T-helper 1 cell treated with Interleukin-12 subunit alpha and Interleukin-12 subunit beta and Interleukin-4 antibody, amounts not matched to agents 30 ng/mL and 1 ng/mL, for 36 hours (primary cell): ENCODE measurements at regions not wholly inside any gene's neighbourhood (a gene's known extent, or its start where the extent isn't known, plus 50 kb on each side); places are given as distances from the start of the nearest gene placed in this dataset.

Source experiments
- intact Hi-C: fragments of 100-400 bp; cut with micrococcal nuclease; formaldehyde crosslinking; loops from one replicate; pipeline ENCODE4 v1.15.1; 2024

- intact Hi-C loops = no loop called here
Measured at GRCh38 chr18:10009321-10010144, 95.7 kb downstream of the VAPA start.

DNA sequence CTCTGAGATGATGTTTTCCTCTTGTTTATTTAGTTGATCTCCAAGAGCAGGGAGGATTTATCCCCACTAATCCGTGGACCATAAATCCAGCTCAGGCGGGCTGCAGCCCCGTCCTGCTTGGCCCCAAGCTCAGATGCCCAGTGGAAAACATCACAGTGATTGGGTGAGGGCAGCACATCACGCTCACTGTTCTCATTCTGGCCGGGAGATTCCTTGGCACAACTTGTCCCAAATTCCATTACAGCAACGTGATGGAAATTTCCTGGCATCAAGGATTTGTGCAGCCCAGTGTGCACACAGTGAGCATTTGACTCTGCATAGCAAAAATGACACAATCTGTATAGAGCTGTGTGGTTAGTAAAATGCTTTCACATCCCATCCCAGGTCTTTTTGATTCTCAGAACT lies 96.8 kb downstream of the VAPA start:
- intact Hi-C loops = no loop called here

DNA sequence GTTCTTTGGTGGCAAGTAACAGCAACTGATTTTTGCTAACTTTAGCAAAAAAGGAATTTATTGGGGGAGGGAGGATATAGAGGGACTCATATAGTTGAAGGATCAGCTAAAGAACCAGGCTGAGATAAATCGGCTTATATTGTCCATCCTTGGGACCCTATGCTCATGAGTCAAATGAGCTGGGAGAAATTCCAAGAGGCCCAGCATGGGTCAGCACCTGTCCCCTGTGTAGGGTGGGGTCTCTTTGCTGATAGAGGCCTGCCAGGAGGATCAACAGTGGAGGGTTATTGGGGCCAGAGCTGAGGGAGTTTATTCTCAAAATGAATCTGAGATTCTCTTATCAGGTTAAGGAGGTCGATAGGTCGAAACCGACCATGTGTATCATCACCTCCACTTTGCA lies 97.2 kb downstream of the VAPA start:
- intact Hi-C loops = no loop called here

GRCh38 chr18:10011751-10012150 lies 97.9 kb downstream of the VAPA start:
- intact Hi-C loops = no loop called here

DNA sequence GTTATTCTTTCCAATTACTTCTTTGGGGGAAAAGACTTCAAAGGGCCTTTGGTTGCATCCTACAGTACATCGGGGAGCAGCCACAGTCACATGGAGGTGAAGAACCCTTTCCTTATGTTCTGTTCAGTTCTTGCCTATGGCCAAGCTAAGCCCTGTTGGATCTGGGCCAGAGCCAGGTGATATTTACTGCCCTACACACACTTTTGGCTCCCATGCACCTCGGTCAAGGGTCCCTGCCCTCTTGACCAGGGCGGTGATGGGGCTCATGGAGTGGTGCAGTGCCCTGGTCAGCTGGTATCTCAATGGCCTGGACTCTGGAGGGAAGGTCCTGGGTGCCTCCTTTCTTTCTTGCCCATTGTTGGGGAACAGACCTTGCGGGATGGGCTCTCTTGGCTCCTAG lies 98.7 kb downstream of the VAPA start:
- intact Hi-C loops = no loop called here

- intact Hi-C loops = no loop called here
Measured at GRCh38 chr18:10013621-10014543, 100.1 kb downstream of the VAPA start.

DNA sequence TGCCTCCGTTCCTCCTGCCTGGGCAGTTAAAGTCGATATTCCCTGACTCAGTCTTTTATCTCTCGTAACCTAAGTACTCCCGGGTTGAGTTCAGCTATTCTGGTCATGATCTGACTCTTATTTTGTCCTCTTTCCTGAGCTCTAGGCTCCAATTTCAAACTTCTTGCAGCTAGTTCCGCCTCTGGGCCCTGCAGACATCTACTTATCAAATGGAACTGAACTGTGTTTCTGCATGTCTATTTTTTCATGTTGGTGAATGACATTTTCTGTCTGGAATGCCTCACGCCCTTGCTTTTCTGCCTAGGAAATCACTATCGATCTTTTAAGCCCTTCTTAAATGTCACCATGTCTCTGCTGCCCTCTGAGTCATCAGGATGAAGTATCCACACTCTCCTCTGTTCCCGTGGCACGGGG lies 101.5 kb downstream of the VAPA start:
- intact Hi-C loops = loop anchor here (5.0 kb wide), 1 partner anchor 603 kb away; no protein-coding TSS in a partner anchor

- intact Hi-C loops = loop anchor here (5.0 kb wide), 1 partner anchor 604 kb away; no protein-coding TSS in a partner anchor
Measured at GRCh38 chr18:10015941-10016819, 102.4 kb downstream of the VAPA start.

- intact Hi-C loops = loop anchor here (5.0 kb wide), 1 partner anchor 605 kb away; no protein-coding TSS in a partner anchor
Measured at GRCh38 chr18:10017043-10017442, 103.2 kb downstream of the VAPA start.

- intact Hi-C loops = loop anchor here (5.0 kb wide), 1 partner anchor 606 kb away; no protein-coding TSS in a partner anchor
Measured at GRCh38 chr18:10018289-10018688, 104.5 kb downstream of the VAPA start.

DNA sequence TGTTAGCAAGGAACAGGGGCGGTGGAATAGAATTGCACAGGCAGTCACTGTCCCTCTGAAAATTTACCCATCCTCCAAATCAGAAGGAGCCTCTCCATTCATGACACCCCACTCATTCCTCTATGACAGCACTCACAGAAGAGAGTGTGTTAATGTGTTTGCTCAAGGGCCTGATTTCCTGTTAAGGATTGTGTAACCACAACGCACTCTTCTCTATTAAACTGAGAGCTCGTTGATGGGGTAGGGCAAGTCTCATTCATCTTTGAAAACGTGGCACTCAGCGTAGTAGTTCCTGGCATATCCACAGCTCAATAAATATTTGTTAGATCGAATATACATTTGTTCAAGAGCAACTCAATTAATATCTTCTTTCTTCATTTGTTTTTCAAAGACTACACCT lies 106.4 kb downstream of the VAPA start:
- intact Hi-C loops = no loop called here

- intact Hi-C loops = no loop called here
Measured at GRCh38 chr18:10022365-10022764, 108.5 kb downstream of the VAPA start.

DNA sequence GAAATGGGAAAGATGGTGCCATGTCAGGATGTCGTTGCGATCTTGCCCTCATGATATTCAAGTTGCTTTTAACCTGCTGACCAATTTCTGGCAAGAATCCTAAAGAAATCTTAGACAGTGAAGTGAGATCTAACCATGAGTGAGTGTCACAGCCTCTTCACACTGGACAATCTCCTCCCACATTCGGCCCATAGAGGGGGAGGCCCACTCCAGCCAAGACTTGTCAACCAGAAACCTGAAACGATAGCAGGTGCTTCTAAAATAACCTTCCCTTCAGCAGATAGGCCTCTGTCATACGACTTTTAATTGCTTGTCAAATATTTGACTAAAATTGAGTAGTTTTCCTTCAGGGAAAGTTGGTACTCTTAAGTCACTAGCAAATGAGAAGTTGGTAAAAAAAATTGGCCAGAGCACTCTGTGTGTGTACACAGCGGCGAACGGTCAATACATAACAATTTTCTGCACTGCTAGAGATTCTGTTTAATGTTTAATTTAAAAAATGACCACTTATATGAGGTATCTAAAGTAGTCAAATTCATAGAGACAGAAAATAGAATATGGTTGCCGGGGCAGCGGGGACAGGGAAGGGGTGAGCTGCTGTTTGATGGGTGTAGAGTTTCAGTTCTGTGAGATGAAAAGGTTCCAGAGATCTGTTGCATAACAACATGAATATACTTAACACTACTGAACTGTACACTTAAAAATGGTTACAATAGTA lies 110.2 kb downstream of the VAPA start:
- intact Hi-C loops = no loop called here

- intact Hi-C loops = no loop called here
Measured at GRCh38 chr18:10025711-10026670, 112.2 kb downstream of the VAPA start.

- intact Hi-C loops = no loop called here
Measured at GRCh38 chr18:10027031-10027430, 113.2 kb downstream of the VAPA start.

DNA sequence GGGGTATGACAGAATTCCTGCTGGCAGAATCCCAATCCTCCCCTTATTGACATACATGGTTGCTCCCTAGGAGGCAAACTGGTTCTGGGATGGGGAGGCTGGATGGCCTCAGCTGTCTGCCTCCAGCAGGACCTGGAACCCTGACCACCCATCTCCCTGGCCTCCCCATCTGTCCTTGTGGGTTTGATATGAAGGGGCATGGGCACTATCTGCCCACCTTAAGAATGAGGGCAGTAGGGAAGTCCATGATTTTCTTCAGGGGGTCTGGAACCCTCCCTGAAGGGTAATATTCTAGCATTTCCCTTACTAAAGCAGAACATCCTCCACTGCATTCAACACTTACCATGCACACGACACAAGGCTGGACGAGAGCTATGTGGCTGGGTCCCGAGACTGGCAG lies 113.6 kb downstream of the VAPA start:
- intact Hi-C loops = no loop called here

DNA sequence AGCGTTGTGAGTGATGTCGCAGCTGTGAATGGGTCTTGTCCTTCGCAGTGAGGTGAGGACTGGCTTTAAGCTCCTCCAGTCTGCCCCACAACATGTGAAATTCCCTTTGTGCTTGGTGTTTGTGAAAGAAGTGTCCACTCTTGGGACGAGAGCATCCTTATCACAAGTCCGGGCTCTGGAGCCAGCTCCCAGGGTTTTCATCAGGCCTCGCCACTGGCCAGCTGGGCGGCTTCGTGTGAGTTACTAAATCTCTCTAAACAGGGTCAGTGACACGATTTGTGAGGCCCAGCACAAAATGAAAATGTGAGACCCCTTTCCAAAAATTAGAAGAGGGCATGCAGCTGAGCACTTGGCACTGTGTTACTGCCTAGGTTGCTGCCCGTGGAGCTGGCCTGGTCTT lies 115.9 kb downstream of the VAPA start:
- intact Hi-C loops = no loop called here

GRCh38 chr18:10030816-10031541 lies 117.2 kb downstream of the VAPA start:
- intact Hi-C loops = no loop called here
